ENCODE measurements at regions not wholly inside any gene's neighbourhood (a gene's known extent, or its start where the extent isn't known, plus 50 kb on each side); places are given as distances from the start of the nearest gene placed in this dataset.

GRCh38 chr2:181326661-181327060 is 130.5 kb upstream of the ITGA4 start:
- H3K4me1 ChIP-seq (ENCODE audit: insufficient read depth, low read length) = no peaks in the 10 kb centered on the region
- 21% methylated on average over 2 of the region's 2 CpGs for WGBS (ENCODE audit: low lambda C conversion rate)

More at GRCh38 chr2:181326661-181327060, 130.5 kb upstream of the ITGA4 start:
- H3K4me3 ChIP-seq (replicated peaks in 1 of 3; ENCODE audit: insufficient read depth in 1 of 3, low read depth in 2 of 3, low read length in 3 of 3) = no peak overlapping the region
- no peaks in the 10 kb centered on the region for H4K20me1 ChIP-seq (ENCODE audit: insufficient read depth, low read length)
- BruUV-seq (replicated peaks) = no TSS peak
- no peaks in the 10 kb centered on the region for H3K79me2 ChIP-seq (ENCODE audit: insufficient read depth, low read length)
- no peak for TF ChIP-seq ZSCAN5A (CRISPR knock-in tag; IDR thresholded peaks at IDR 0.05; ENCODE audit: borderline replicate concordance)
- TF ChIP-seq HBP1 (CRISPR knock-in tag; IDR thresholded peaks at IDR 0.05; ENCODE audit: low read depth) = no peak
- no peak for TF ChIP-seq ZNF34 (CRISPR knock-in tag; IDR thresholded peaks at IDR 0.05; ENCODE audit: borderline replicate concordance)
- no peak for TF ChIP-seq RBAK (CRISPR knock-in tag; IDR thresholded peaks at IDR 0.05)
- no peak for TF ChIP-seq ETS1 (CRISPR knock-in tag; IDR thresholded peaks at IDR 0.05)
- TF ChIP-seq ZBTB21 (CRISPR knock-in tag; IDR thresholded peaks at IDR 0.05) = no peak
- no peak for TF ChIP-seq NR2F6 (IDR thresholded peaks at IDR 0.05)
- TF ChIP-seq NR2F6 (CRISPR knock-in tag; IDR thresholded peaks at IDR 0.05) = no peak
- no peak for TF ChIP-seq TIGD3 (CRISPR knock-in tag; IDR thresholded peaks at IDR 0.05; ENCODE audit: borderline replicate concordance)
- no peak for TF ChIP-seq SMARCE1 (IDR thresholded peaks at IDR 0.05; ENCODE audit: borderline replicate concordance)
- TF ChIP-seq FOXP1 (IDR thresholded peaks at IDR 0.05) = no peak
- TF ChIP-seq FOXP1 (CRISPR knock-in tag; IDR thresholded peaks at IDR 0.05) = no peak
- TF ChIP-seq ERF (CRISPR knock-in tag; IDR thresholded peaks at IDR 0.05) = no peak
- CTCF ChIA-PET (ENCODE audit: low intra/inter-chr PET ratio, low total read pairs) = no interaction called here
- no peak overlapping the region for H3K27ac ChIP-seq (ENCODE audit: extremely low read length, insufficient read depth, low read length)
- FAIRE-seq (no peak), ATAC-seq (no peak), DNase-seq (ENCODE audit: low spot score) (no peak)
- H3K4me2 ChIP-seq (ENCODE audit: low read depth, low read length) = no peak overlapping the region
- intact Hi-C loops (cut with micrococcal nuclease; ENCODE audit: unreplicated experiment) (no loop called here), in situ Hi-C loops (cut with HindIII; ENCODE audit: extremely low pct_ligation_motif_present, low pct_unique_long_range_greater_than_20kb) (no loop called here)
- no peaks in the 10 kb centered on the region for H3K36me3 ChIP-seq (replicated peaks in 1 of 2; ENCODE audit: control insufficient read depth in 1 of 2, insufficient read depth in 2 of 2, low read length in 2 of 2)
- POLR2A ChIA-PET = no interaction called here
- H2AFZ ChIP-seq (ENCODE audit: low read length) = no peak overlapping the region
- no peaks in the 10 kb centered on the region for H3K9me3 ChIP-seq (ENCODE audit: low read length)
- H3K9ac ChIP-seq (ENCODE audit: insufficient read depth, low read depth, low read length) = no peak overlapping the region
- H3K27me3 ChIP-seq (ENCODE audit: control insufficient read depth in 1 of 2, insufficient read depth in 2 of 2, low read length in 2 of 2) = no peaks in the 10 kb centered on the region

Measured in HepG2 (cell line).